GM19240 (cell line): ENCODE measurements at regions not wholly inside any gene's neighbourhood (a gene's known extent, or its start where the extent isn't known, plus 50 kb on each side); places are given as distances from the start of the nearest gene placed in this dataset.

Experiments used
- DNase-seq: peaks from one replicate; pipeline ENCODE4 v3.0.0; 2011; ENCODE audit warnings: low spot score; ENCODE audit not compliant: insufficient read length

DNA sequence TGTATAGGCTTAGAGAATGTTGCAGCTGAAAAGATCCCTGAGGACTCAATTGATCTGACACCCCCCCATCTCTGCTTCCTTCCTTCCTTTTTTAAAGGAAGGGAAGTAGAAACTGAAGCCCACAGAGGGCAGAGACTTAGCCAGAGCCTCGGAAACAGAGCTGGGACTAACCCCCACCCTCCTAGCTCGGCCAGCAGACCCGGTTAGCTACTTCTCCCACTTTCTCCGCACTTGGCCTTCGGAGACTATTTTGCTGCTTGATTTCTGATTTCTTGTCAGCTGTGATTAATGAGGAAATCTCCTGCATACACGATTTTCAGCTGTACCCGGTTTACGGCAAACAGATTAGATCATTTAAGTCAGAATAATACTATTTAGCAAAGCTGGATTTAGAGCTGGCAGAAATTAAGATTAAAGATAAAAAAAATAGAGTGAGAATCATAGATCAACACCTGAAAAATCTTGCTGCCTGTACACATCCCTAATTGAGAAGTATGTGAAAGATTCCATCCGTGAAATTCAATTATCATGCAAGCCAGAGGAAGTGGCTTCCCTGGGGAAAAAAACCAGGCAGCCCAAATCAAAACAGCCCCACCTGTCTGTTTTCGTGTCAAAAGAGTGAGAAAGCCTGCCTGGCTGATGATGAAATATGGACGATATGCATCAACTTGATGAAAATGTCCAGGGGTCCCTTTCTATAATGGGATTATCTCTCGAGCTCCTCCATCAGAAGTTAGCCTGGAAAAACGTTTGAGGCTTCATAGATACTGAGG lies 159.5 kb upstream of the SHB start:
- no peak for DNase-seq

DNA sequence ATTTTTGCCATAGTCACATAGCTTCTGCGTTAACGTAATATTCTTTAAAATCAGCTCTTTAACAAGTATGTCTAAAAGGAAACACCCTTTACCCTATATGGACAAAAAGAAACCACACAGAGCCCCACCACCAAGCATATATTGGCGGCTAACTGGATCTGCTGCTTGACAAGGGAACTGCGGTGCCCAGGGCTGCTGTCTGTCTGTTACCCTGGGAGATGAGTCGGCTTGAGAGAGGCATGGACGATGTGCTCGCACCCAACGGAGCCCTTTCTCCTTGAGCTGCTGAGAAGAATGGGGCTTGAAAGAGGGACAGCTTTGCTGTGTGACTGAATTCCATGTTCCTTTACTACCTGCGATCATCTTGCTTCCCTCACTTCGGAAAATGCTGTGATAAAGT lies 158.6 kb upstream of the SHB start:
- DNase-seq: no peak

GRCh38 chr9:38227061-38227540 lies 158.1 kb upstream of the SHB start:
- DNase-seq: no peak

GRCh38 chr9:38226491-38226951 lies 157.5 kb upstream of the SHB start:
- no peak for DNase-seq

DNA sequence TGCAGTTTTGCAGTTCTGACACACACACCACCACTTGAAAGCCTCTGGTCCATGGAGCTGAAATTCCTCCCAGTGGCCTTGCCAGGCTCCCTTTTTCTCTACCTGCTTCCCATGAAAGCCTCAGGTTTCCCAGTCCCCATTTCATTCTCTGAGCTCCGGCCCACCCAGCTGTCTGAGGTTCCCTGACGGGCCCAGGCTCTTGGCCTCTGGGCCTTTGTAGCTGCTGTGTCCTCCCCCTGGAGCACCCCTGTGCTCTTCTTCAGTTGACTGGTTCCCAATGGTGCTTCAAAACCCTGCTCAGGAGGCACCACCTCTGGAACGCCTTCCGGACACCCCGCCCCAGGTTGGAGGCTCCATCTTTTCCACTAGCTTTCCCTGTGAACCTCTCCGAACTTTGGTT lies 155.9 kb upstream of the SHB start:
- DNase-seq: no peak

GRCh38 chr9:38216572-38216971 lies 147.5 kb upstream of the SHB start:
- no peak for DNase-seq

- no peak for DNase-seq
Observed at GRCh38 chr9:38215465-38215864, 146.4 kb upstream of the SHB start.

GRCh38 chr9:38214432-38214831 lies 145.4 kb upstream of the SHB start:
- no peak for DNase-seq

GRCh38 chr9:38213631-38214299 lies 144.7 kb upstream of the SHB start:
- no peak for DNase-seq

DNA sequence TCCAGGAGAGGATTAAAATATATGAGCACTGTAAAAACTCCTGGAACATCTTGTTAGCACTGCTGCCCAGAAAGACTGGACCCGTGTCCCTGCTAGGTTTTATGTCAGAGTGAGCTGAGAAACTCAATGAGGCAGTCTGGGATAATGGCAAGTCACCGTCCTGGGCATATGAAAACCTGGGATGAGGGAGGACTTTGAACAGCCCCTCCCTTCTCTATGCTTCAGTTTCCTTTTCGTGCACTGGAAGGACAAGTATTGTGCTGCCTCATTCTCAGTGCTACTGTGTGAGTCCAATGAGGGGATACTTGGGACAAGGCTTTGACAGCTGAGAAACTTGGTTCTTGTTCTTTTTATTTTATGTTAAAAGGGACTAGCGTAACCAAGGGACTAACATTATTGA lies 143.0 kb upstream of the SHB start:
- no peak for DNase-seq

GRCh38 chr9:38211002-38211401 lies 142.0 kb upstream of the SHB start:
- DNase-seq: no peak

GRCh38 chr9:38208206-38208901 lies 139.3 kb upstream of the SHB start:
- no peak for DNase-seq

DNA sequence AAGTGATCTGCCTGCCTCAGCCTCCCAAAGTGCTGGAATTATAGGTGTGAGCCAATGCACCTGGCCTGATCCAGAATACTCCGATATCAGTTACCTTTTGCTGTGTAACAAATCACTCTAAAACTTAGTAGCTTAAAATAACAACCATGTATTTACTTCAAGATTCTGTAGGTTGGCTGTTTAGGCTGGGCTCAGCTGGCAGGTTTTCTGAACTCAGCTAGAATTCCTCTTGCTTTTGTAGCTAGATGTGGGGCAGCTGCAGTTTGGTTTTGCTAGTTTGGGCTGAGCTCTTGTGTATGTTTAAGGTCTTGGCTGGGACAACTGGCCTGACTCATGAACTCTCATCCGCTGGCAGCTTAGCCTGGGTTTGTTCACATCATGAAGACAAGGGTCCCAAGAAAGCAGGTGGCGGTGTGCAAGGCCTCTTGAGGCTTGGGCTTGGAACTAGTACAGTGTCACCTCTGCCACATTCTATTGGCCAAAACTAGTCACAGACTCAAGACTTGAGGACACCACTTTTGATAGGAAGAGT lies 138.3 kb upstream of the SHB start:
- no peak for DNase-seq

GRCh38 chr9:38205279-38205678 lies 136.3 kb upstream of the SHB start:
- DNase-seq: no peak

GRCh38 chr9:38202336-38202938 lies 133.4 kb upstream of the SHB start:
- no peak for DNase-seq

- no peak for DNase-seq
Observed at GRCh38 chr9:38201844-38202243, 132.8 kb upstream of the SHB start.

- no peak for DNase-seq
Observed at GRCh38 chr9:38200431-38200830, 131.4 kb upstream of the SHB start.

DNA sequence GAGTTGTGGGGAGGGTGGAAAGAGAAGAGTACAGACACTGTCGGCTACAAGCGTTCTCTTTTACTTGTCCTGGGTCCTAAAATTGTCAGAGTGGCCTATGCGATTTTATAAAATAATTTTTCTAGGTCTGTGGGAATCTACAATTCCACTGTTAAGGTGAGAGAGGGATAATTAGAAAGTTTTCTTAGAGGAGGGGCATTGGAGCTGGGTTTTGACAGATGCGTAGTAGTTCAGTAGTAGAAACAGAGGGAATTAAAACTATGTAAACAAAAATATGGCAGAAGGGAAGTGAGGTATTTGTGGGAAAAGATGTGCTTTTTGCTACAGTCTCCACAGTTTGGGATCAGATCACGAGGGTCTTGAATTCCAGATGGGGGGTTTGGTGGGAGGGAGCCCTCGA lies 129.1 kb upstream of the SHB start:
- no peak for DNase-seq

GRCh38 chr9:38196714-38197113 lies 127.7 kb upstream of the SHB start:
- DNase-seq: no peak

DNA sequence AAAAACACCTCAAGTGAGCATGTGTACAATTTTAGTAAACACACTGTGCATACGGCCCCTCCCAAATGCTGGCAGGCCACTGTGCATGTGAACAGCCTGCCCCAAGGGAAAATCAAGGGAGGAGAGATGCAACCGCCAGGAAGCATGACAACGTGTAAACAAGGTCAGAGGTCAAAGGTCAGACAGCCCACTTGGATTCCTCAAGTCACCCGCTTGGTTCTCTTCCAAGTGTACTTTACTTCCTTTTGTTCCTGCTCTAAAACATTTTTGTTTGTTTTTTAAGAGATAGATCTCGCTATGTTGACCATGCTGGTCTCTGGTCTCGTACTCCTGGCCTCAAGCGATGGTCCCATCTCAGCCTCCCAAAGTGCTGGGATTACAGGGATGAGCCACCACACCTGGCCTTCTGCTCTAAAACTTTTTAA lies 126.7 kb upstream of the SHB start:
- DNase-seq: no peak

DNA sequence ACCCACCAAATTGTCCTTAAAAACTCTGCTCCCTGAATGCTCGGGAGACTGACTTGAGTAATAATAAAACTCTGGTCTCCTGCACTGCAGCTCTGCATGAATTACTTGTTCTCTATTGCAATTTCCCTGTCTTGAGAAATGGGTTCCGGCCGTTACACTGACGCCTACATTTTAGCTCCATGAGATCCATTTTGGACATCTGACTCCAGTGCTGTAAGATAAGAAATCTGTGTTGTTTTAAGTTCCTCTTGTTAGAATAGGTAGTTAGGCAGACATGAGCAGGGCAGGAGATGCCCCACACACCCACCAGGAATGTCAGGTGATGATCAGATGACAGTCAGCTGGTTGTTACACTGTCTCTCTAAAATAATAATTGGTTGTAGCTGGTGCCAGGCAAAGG lies 125.8 kb upstream of the SHB start:
- no peak for DNase-seq
